Fibroblast of lung (primary cell): ENCODE measurements at regions not wholly inside any gene's neighbourhood (a gene's known extent, or its start where the extent isn't known, plus 50 kb on each side); places are given as distances from the start of the nearest gene placed in this dataset.

Experiments used
- EZH2 ChIP-seq: IDR thresholded peaks from 2 replicates; pipeline ENCODE4 v1.5.1; 2012; ENCODE audit warnings: low read length, control low read depth, mild to moderate bottlenecking; ENCODE audit errors: missing control alignments
- TF ChIP-seq, protein P1 (sequence below), 2 donors: IDR thresholded peaks in 1 of 2; conservative IDR thresholded peaks in 1 of 2; 1 replicate in 1 of 2; 2 replicates in 1 of 2; pipeline ENCODE4 v1.5.1; 2011 to 2012; ENCODE audit warnings: low read length in 2 of 2, control low read depth in 1 of 2, inconsistent platforms in 1 of 2, low read depth in 1 of 2, mild to moderate bottlenecking in 1 of 2

- TF ChIP-seq, protein P1, sequence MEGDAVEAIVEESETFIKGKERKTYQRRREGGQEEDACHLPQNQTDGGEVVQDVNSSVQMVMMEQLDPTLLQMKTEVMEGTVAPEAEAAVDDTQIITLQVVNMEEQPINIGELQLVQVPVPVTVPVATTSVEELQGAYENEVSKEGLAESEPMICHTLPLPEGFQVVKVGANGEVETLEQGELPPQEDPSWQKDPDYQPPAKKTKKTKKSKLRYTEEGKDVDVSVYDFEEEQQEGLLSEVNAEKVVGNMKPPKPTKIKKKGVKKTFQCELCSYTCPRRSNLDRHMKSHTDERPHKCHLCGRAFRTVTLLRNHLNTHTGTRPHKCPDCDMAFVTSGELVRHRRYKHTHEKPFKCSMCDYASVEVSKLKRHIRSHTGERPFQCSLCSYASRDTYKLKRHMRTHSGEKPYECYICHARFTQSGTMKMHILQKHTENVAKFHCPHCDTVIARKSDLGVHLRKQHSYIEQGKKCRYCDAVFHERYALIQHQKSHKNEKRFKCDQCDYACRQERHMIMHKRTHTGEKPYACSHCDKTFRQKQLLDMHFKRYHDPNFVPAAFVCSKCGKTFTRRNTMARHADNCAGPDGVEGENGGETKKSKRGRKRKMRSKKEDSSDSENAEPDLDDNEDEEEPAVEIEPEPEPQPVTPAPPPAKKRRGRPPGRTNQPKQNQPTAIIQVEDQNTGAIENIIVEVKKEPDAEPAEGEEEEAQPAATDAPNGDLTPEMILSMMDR (conservative IDR thresholded peaks at IDR 0.05 in 1 of 2, IDR thresholded peaks at IDR 0.05 in 1 of 2; ENCODE audit: low read depth in 1 of 2, low read length in 2 of 2), result no peak
- TF ChIP-seq EZH2, result no peak
Measured at GRCh38 chr5:106849266-106849665, 821.5 kb downstream of the EFNA5 start.
